PC-3 (cell line): ENCODE measurements at regions not wholly inside any gene's neighbourhood (a gene's known extent, or its start where the extent isn't known, plus 50 kb on each side); places are given as distances from the start of the nearest gene placed in this dataset.

Experiments
- ATAC-seq: fragments of 200-7000 bp; cut with Tn5 transposase; 2 replicates; pipeline ENCODE4 v1.9.1; 2020; ENCODE audit warnings: mild to moderate bottlenecking, moderate library complexity
- BruUV-seq: library from RNA; stranded (reverse); fragments of 400-500 nt; replicated peaks from 2 replicates; lab custom pipeline; 2021; lab: Mats Ljungman, UMichigan
- CTCF ChIA-PET: fragments of 300-600 bp; sonication (Branson Sonifier 250); formaldehyde crosslinking; loops from one replicate; lab custom pipeline; 2022; ENCODE audit warnings: antibody characterized with exemption; lab: Charles Lee
- POLR2A ChIA-PET: fragments of 300-600 bp; sonication (Branson Sonifier 250); formaldehyde crosslinking; loops from one replicate; lab custom pipeline; 2022; ENCODE audit warnings: antibody characterized with exemption; ENCODE audit not compliant: unreplicated experiment; lab: Charles Lee
- DNase-seq: peaks from one replicate; pipeline ENCODE4 v3.0.0-alpha.2; 2015
- H2AFZ ChIP-seq: fragments of 300-600 bp; sonication (generic); 2 replicates; pipeline ENCODE4 v1.6.0; 2016; ENCODE audit warnings: antibody characterized with exemption, low read length
- H3F3A ChIP-seq: fragments of 300-600 bp; sonication (generic); one replicate; pipeline ENCODE4 v1.6.0; 2017; ENCODE audit warnings: antibody characterized with exemption, low read length, control low read depth, mild to moderate bottlenecking; ENCODE audit not compliant: unreplicated experiment
- H3K27ac ChIP-seq: fragments of 300-600 bp; sonication (generic); 2 replicates; pipeline ENCODE4 v1.5.1; 2016; ENCODE audit warnings: mild to moderate bottlenecking, low read length
- H3K27me3 ChIP-seq: fragments of 300-600 bp; sonication (generic); 2 replicates; pipeline ENCODE4 v1.6.1; 2016; ENCODE audit warnings: low read length, mixed read lengths
- H3K36me3 ChIP-seq: fragments of 300-600 bp; sonication (generic); 2 replicates; pipeline ENCODE4 v1.6.1; 2016; ENCODE audit warnings: low read depth, mixed run types, low read length, mixed read lengths
- H3K4me1 ChIP-seq: fragments of 300-600 bp; sonication (generic); 2 replicates; pipeline ENCODE4 v1.5.1; 2016; ENCODE audit warnings: low read length; ENCODE audit not compliant: insufficient read depth
- H3K4me2 ChIP-seq: fragments of 300-600 bp; sonication (generic); 2 replicates; pipeline ENCODE4 v1.6.0; 2016; ENCODE audit warnings: low read length
- H3K4me3 ChIP-seq: fragments of 300-600 bp; sonication (generic); 2 replicates; pipeline ENCODE4 v1.5.1; 2016; ENCODE audit warnings: mild to moderate bottlenecking, low read length, mixed read lengths
- H3K79me2 ChIP-seq: fragments of 300-600 bp; sonication (generic); 2 replicates; pipeline ENCODE4 v1.6.1; 2017; ENCODE audit warnings: low read length, mixed read lengths
- H3K9ac ChIP-seq: fragments of 300-600 bp; sonication (generic); 2 replicates; pipeline ENCODE4 v1.6.0; 2016; ENCODE audit warnings: mild to moderate bottlenecking, low read length
- H3K9me2 ChIP-seq: fragments of 300-600 bp; sonication (generic); replicated peaks from 2 replicates; pipeline ENCODE4 v1.6.1; 2016; ENCODE audit warnings: mixed run types, low read length, mixed read lengths
- H3K9me3 ChIP-seq: fragments of 300-600 bp; sonication (generic); 2 replicates; pipeline ENCODE4 v1.6.1; 2016; ENCODE audit warnings: low read length, mixed read lengths
- H4K20me1 ChIP-seq: fragments of 300-600 bp; sonication (generic); 2 replicates; pipeline ENCODE4 v1.6.1; 2016; ENCODE audit warnings: low read length, mixed read lengths
- EZH2 ChIP-seq: fragments of 300-600 bp; sonication (generic); IDR thresholded peaks from one replicate; pipeline ENCODE4 v1.6.1; 2017; ENCODE audit warnings: antibody characterized with exemption, mild to moderate bottlenecking, low read length; ENCODE audit not compliant: unreplicated experiment
- EZH2phosphoT487 ChIP-seq: fragments of 300-600 bp; sonication (generic); IDR thresholded peaks from 2 replicates; pipeline ENCODE4 v1.6.1; 2018; ENCODE audit warnings: mild to moderate bottlenecking, antibody characterized with exemption, low read length, borderline replicate concordance
- intact Hi-C: fragments of 100-400 bp; cut with micrococcal nuclease; formaldehyde crosslinking; loops from 2 replicates; pipeline ENCODE4 v1.9.0; 2023
- TF ChIP-seq, protein P1 (sequence below): fragments of 300-600 bp; sonication (generic); conservative IDR thresholded peaks from 2 replicates; pipeline ENCODE4 v1.5.1; 2017; ENCODE audit warnings: antibody characterized with exemption, low read depth, mild to moderate bottlenecking, low read length

DNA sequence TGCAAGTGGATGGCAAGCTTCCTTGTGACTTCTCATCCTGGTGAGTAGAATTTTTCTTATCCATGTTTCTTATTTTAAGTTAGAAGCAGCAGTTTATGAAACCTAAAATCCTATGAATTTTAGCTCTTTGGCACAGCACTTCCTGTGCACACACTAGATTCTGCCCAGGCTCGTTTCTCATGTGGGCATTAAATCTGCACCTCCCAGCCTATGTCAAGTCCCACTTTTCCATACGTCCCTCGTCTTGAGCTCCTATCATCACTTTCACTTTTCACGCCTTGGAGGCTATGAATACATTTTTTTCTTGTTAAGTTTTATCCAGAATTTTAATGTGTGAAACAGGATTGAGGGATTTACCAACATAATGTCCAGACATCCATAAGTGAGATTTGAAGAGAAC lies 142.1 kb downstream of the MRPS6 start:
- Histone ChIP-seq H3F3A (no peaks in the 10 kb centered on the region), H3K9ac (no peak overlapping the region), H3K9me2 (no peaks in the 10 kb centered on the region), H3K4me1 (no peaks in the 10 kb centered on the region), H3K27ac (no peak overlapping the region), H3K79me2 (no peaks in the 10 kb centered on the region), H4K20me1 (no peaks in the 10 kb centered on the region), H3K36me3 (no peaks in the 10 kb centered on the region), H3K9me3 (no peaks in the 10 kb centered on the region), H3K27me3 (peaks cover 14% of the 10 kb centered on the region), H2AFZ (no peak overlapping the region), H3K4me2 (no peak overlapping the region), H3K4me3 (no peak overlapping the region)
- intact Hi-C loops = loop anchor here (5.0 kb wide), 1 partner anchor 132 kb away; no protein-coding TSS in a partner anchor
- TF ChIP-seq EZH2 (no peak), EZH2phosphoT487 (no peak)
- TF ChIP-seq, protein P1, sequence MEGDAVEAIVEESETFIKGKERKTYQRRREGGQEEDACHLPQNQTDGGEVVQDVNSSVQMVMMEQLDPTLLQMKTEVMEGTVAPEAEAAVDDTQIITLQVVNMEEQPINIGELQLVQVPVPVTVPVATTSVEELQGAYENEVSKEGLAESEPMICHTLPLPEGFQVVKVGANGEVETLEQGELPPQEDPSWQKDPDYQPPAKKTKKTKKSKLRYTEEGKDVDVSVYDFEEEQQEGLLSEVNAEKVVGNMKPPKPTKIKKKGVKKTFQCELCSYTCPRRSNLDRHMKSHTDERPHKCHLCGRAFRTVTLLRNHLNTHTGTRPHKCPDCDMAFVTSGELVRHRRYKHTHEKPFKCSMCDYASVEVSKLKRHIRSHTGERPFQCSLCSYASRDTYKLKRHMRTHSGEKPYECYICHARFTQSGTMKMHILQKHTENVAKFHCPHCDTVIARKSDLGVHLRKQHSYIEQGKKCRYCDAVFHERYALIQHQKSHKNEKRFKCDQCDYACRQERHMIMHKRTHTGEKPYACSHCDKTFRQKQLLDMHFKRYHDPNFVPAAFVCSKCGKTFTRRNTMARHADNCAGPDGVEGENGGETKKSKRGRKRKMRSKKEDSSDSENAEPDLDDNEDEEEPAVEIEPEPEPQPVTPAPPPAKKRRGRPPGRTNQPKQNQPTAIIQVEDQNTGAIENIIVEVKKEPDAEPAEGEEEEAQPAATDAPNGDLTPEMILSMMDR = no peak
- ChIA-PET POLR2A (no interaction called here), CTCF (no interaction called here)
- ATAC-seq (no peak), DNase-seq (no peak)
- no TSS peak for BruUV-seq

DNA sequence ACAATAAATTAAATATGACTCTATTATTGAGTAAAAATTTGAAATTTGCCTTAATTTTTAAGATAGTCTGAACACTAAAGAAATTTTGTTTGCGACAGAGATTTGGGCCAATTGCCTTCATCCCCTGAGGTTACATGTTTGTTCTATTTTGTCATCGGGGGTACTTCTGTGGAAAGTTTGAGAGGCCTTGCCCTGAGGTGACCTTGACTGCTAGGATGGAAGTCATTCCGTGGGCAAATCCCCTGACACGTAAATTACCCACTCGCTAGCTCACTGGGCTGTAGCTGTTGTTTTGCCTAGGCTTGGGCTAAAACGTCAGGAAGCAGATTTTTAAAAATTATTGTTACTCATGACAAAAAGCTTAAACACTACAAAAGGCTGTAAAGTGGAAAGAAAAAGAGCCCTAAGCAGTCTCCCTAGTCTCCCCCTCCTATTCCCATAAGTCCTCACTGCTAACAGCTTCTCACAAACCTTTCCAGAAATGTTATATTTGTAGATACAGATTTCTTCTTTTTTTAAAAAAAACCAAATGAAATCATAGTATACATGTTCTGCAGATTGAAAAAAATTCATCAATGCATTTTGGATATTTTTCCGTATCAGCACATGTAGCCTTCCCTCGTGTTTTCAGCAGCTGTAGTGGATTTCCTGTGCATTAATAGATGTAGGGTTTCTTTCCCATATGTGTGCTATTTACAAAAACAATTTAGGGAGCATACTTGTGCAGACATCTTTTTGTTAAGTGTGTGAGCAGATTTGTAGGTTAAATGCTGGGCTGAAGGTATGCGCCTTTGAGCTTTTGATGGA lies 142.7 kb downstream of the MRPS6 start:
- intact Hi-C loops = loop anchor here (5.0 kb wide), 1 partner anchor 131 kb away; no protein-coding TSS in a partner anchor
- no peak overlapping the region for H3K4me2 ChIP-seq
- no peak overlapping the region for H3K4me3 ChIP-seq
- H3F3A ChIP-seq = no peaks in the 10 kb centered on the region
- no peaks in the 10 kb centered on the region for H4K20me1 ChIP-seq
- no peak for ATAC-seq
- no peak overlapping the region for H3K9ac ChIP-seq
- no peaks in the 10 kb centered on the region for H3K9me2 ChIP-seq
- DNase-seq = no peak
- TF ChIP-seq, protein P1 = no peak
- TF ChIP-seq EZH2 = no peak
- TF ChIP-seq EZH2phosphoT487 = no peak
- H3K79me2 ChIP-seq = no peaks in the 10 kb centered on the region
- H3K4me1 ChIP-seq = no peaks in the 10 kb centered on the region
- no peak overlapping the region for H3K27ac ChIP-seq
- H3K9me3 ChIP-seq = no peaks in the 10 kb centered on the region
- H3K27me3 ChIP-seq = peaks cover 17% of the 10 kb centered on the region
- no peaks in the 10 kb centered on the region for H3K36me3 ChIP-seq
- BruUV-seq = no TSS peak
- ChIA-PET POLR2A (no interaction called here), CTCF (no interaction called here)
- no peak overlapping the region for H2AFZ ChIP-seq

DNA sequence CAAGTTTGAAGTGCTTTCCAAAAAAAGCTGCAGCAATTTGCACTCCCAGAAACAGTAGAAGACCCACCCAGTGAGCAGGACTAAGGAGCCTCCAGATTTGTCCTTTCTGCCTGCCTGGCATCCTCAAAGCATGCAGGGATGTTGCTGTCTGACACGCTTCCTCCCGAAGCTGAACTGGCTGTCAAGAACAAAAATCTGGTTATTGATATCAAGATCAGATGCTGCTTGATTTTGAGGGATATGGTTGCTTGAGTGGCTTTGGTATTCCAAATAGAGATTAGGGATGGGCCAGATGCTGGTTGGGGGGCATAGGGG lies 143.3 kb downstream of the MRPS6 start:
- Histone ChIP-seq H3K4me2 (no peak overlapping the region), H3K9me3 (no peaks in the 10 kb centered on the region), H4K20me1 (no peaks in the 10 kb centered on the region), H3K79me2 (no peaks in the 10 kb centered on the region), H3K9me2 (no peaks in the 10 kb centered on the region), H3K4me3 (no peak overlapping the region), H3K27ac (no peak overlapping the region), H3K4me1 (no peaks in the 10 kb centered on the region), H3F3A (no peaks in the 10 kb centered on the region), H3K36me3 (no peaks in the 10 kb centered on the region), H2AFZ (no peak overlapping the region), H3K9ac (no peak overlapping the region), H3K27me3 (peaks cover 18% of the 10 kb centered on the region)
- no peak for ATAC-seq
- ChIA-PET POLR2A (no interaction called here), CTCF (no interaction called here)
- intact Hi-C loops = loop anchor here (5.0 kb wide), 1 partner anchor 131 kb away; no protein-coding TSS in a partner anchor
- DNase-seq = no peak
- TF ChIP-seq, protein P1 = no peak
- no peak for TF ChIP-seq EZH2
- TF ChIP-seq EZH2phosphoT487 = no peak
- no TSS peak for BruUV-seq
